Body of pancreas (tissue), 4 donors: ENCODE measurements at regions not wholly inside any gene's neighbourhood (a gene's known extent, or its start where the extent isn't known, plus 50 kb on each side); places are given as distances from the start of the nearest gene placed in this dataset.

Source experiments
- POLR2A ChIP-seq, 3 donors: fragments of 450-650 bp; IDR thresholded peaks; one replicate each; pipeline ENCODE4 v1.6.1; 2016; ENCODE audit warnings: antibody characterized with exemption in 3 of 3, mild to moderate bottlenecking in 2 of 3
- TF ChIP-seq, protein P1 (sequence below), 7 experiments: fragments of 450-650 bp in 4 of 7; fragments of 200-600 bp in 3 of 7; sonication (generic) in 3 of 7; IDR thresholded peaks; one replicate each; pipeline ENCODE4 v1.5.1; 2016 to 2019; ENCODE audit warnings: antibody characterized with exemption in 7 of 7

DNA sequence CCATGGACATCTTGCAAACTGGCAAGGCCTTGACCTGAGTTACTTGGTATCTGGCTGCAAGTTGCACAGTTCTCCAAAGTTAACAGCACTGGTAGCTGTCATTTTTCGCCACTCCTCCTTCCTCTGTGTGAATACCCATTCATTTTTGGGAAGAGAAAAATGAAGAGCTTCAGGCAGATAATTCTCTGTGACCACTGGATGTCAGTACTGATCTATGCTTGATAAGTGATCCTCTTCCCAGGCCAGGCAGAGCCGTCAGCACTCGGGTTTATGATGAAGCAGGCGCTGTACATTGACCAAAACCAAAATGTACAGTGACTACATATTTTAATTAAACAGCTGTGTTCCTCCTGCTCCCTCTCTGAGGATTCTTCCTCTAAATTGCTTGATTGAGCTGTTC lies 55.9 kb upstream of the PDZD8 start:
- TF ChIP-seq, protein P1, sequence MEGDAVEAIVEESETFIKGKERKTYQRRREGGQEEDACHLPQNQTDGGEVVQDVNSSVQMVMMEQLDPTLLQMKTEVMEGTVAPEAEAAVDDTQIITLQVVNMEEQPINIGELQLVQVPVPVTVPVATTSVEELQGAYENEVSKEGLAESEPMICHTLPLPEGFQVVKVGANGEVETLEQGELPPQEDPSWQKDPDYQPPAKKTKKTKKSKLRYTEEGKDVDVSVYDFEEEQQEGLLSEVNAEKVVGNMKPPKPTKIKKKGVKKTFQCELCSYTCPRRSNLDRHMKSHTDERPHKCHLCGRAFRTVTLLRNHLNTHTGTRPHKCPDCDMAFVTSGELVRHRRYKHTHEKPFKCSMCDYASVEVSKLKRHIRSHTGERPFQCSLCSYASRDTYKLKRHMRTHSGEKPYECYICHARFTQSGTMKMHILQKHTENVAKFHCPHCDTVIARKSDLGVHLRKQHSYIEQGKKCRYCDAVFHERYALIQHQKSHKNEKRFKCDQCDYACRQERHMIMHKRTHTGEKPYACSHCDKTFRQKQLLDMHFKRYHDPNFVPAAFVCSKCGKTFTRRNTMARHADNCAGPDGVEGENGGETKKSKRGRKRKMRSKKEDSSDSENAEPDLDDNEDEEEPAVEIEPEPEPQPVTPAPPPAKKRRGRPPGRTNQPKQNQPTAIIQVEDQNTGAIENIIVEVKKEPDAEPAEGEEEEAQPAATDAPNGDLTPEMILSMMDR (IDR thresholded peaks at IDR 0.05) = no peak
- TF ChIP-seq POLR2A (IDR thresholded peaks at IDR 0.05) = no peak
